ENCODE measurements at regions not wholly inside any gene's neighbourhood (a gene's known extent, or its start where the extent isn't known, plus 50 kb on each side); places are given as distances from the start of the nearest gene placed in this dataset.

- no peak for DNase-seq
- Histone ChIP-seq H3K36me3 (no peaks in the 10 kb centered on the region), H3K27me3 (ENCODE audit: low read depth) (peaks cover 2% of the 10 kb centered on the region), H3K4me3 (no peak overlapping the region), H3K4me1 (no peaks in the 10 kb centered on the region), H3K9me3 (replicated peaks) (peaks cover 13% of the 10 kb centered on the region), H3K27ac (replicated peaks) (no peak overlapping the region)
- TF ChIP-seq CTCF (IDR thresholded peaks at IDR 0.05; ENCODE audit: borderline replicate concordance), result no peak
- intact Hi-C loops (cut with micrococcal nuclease), result no loop called here
These were observed 51.5 kb upstream of the FAM216B start for GRCh38 chr13:42729857-42730402.

Measured in left ventricle myocardium inferior (tissue), 1 donor.